KOPT-K1 (cell line): ENCODE measurements at regions not wholly inside any gene's neighbourhood (a gene's known extent, or its start where the extent isn't known, plus 50 kb on each side); places are given as distances from the start of the nearest gene placed in this dataset.

ENCODE experiments used
- H3K27ac ChIP-seq: fragments of 200-600 bp; sonication (generic); 2 replicates; pipeline ENCODE4 v1.5.1; 2016; ENCODE audit warnings: antibody characterized with exemption, mild to moderate bottlenecking, low read depth, low read length; ENCODE audit not compliant: poor library complexity, severe bottlenecking
- H3K36me3 ChIP-seq: fragments of 200-600 bp; sonication (generic); 2 replicates; pipeline ENCODE4 v1.5.1; 2017; ENCODE audit warnings: antibody characterized with exemption, mild to moderate bottlenecking, low read length, moderate library complexity; ENCODE audit not compliant: insufficient read depth
- H3K9me3 ChIP-seq: fragments of 200-600 bp; sonication (generic); 2 replicates; pipeline ENCODE4 v1.5.1; 2017; ENCODE audit warnings: antibody characterized with exemption, low read length, mild to moderate bottlenecking; ENCODE audit not compliant: insufficient read depth, poor library complexity, severe bottlenecking

DNA sequence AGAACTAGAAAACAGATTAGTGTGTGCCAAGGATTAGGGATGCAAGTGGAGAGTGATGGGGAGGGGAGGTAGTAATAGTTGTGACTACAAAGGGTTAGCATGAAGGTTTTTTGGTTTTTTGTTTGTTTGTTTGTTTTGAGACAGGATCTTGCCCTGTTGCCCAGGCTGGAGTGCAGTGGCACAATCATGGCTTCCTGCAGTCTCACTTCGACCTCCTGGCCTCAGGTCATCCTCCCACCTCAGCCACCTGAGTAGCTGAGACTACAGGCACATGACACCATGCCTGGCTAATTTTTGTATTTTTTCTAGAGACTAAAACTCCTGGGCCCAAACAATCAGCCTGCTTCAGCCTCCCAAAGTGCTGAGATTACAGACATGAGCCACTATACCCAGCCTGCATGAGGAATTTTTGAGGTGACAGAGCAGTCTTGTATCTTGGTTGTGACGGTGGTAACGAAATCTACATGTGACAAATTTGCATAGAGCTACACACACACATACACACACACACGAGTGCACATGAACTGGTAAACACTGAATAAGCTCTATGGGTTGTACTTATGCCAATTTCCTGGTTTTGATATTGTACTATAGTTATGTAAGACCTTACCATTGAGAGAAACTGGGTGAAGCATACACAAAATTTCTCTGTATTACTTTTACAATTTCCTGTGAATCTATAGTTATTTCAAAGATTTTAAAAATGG, 59.6 kb upstream of the TOM1L1 start:
- Histone ChIP-seq H3K27ac (no peak overlapping the region), H3K36me3 (no peaks in the 10 kb centered on the region), H3K9me3 (peaks cover 12% of the 10 kb centered on the region)

DNA sequence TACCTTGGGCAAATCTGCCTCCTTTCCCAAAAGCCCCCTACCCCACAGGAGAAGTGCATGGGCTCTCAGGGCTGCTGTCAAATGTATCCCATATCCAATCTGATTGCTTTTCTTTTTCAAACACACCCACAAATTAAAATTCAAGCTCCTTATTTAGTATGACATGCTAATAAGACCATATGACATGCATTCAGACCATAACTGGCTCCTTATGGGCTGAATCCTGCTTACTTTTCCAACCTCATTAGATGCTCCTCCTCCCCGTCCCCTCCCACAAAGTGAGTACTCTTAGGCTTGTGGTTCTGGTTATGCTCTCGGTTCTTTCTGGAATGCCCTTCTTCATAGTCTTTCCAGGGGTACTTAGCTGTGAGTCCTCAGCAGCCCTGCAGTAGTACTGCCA, 59.0 kb upstream of the TOM1L1 start:
- Histone ChIP-seq H3K27ac (no peak overlapping the region), H3K9me3 (peaks cover 5% of the 10 kb centered on the region), H3K36me3 (no peaks in the 10 kb centered on the region)

DNA sequence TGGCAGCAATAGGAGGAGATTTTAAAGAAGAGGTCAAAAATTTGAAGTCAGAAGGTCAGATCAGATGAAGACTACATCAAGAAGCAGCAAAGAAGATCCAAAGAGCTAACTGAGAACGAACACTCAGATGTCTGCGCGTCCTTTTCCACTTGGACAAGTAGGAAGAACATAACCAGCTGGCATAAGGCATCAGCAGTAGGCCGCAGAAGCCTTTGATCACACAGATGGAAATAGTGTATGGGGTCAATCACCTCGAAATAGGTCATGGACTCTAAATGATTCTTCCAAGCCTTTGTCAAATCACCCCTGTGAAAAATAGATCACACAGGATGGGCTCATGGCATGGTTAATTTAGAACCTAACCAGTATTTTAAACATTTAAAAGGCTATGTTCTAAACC, 56.4 kb upstream of the TOM1L1 start:
- Histone ChIP-seq H3K9me3 (no peaks in the 10 kb centered on the region), H3K27ac (no peak overlapping the region), H3K36me3 (no peaks in the 10 kb centered on the region)

DNA sequence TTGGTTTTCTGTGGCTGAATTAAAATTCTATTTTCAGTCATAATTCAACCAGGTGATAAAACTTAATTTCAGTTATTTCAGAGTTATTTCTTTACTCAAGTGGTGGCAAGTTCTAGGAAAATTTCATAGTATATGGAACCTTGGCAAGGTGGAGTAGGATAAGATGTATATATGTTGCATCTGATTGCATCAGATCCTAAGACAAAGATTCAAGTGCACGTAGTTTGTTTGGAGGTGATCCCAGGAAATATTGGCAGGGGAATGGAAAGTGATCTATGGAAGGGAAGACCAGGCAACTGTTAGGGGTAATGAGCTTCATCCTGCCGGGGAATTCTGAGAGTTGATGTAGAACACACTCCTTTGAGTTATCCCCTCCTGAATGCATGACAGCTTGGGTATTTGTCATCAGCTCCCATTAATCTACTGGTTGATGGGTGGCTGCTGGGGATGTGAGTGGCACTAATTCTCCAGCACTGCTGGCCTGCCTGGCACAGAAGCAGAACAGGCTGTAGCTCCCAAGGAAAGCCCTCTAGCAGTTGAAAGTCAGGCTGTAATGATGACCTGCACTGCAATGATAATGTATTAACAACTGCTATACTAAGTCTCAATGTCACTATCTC, 52.2 kb upstream of the TOM1L1 start:
- Histone ChIP-seq H3K27ac (no peak overlapping the region), H3K9me3 (no peaks in the 10 kb centered on the region), H3K36me3 (no peaks in the 10 kb centered on the region)

DNA sequence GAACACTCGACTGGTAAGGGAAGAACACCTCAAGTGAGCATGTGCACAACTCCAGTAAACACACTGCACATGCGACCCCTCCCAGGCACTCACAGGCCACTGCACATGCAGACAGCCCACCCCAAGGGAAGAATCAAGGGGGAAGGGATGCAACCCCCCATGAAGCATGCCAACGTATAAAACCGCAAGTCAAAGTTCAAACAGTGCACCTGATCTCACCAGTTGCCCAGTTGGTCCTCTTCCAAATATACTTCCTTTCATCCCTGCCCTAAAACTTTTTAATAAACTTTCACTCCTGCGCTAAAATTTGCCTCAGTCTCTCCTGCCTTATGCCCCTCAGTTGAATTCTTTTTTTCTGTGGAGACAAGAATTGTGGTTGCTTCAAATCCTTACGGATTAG, 51.0 kb upstream of the TOM1L1 start:
- no peaks in the 10 kb centered on the region for H3K9me3 ChIP-seq
- H3K36me3 ChIP-seq = no peaks in the 10 kb centered on the region
- H3K27ac ChIP-seq = no peak overlapping the region
